ENCODE measurements at regions not wholly inside any gene's neighbourhood (a gene's known extent, or its start where the extent isn't known, plus 50 kb on each side); places are given as distances from the start of the nearest gene placed in this dataset.

DNA sequence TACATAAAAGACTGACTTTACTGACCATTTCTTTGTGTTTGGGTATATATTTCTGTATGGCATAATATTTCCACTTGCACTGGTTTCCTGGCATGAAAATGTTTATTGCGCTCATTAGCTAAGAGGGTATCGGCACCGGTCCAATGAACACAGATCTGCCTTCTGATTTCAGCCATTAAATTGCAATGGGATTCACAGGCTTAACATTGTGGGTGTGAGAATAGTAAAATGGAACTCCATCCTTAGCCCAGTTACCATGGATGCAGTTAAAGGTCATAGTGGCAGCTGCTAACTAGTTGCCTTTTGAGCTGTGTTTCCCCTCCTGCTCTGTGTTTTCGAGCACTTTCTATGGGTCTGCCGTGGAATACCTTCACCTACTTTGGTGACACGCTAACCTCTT lies 352.6 kb upstream of the POU3F3 start:
- DNase-seq (ENCODE audit: low read depth in 1 of 2, low spot score in 1 of 2) (no peak), FAIRE-seq (no peak), ATAC-seq (no peak)
- Histone ChIP-seq H3K4me1 (no peaks in the 10 kb centered on the region), H3K9me3 (no peaks in the 10 kb centered on the region), H3K4me3 (no peak overlapping the region), H3K27ac (no peak overlapping the region), H3K4me2 (no peak overlapping the region)
- no peak for TF ChIP-seq ZC3H11A (IDR thresholded peaks at IDR 0.05)
- TF ChIP-seq FOXS1 (CRISPR knock-in tag; IDR thresholded peaks at IDR 0.05): no peak
- TF ChIP-seq RNF2 (IDR thresholded peaks at IDR 0.05; ENCODE audit: borderline replicate concordance, low read depth): no peak
- no peak for TF ChIP-seq BHLHE40 (IDR thresholded peaks at IDR 0.05; ENCODE audit: low read depth, low read length)
- TF ChIP-seq KDM1A (IDR thresholded peaks at IDR 0.05; ENCODE audit: low read depth): no peak
- TF ChIP-seq, protein P1, sequence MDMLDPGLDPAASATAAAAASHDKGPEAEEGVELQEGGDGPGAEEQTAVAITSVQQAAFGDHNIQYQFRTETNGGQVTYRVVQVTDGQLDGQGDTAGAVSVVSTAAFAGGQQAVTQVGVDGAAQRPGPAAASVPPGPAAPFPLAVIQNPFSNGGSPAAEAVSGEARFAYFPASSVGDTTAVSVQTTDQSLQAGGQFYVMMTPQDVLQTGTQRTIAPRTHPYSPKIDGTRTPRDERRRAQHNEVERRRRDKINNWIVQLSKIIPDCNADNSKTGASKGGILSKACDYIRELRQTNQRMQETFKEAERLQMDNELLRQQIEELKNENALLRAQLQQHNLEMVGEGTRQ (IDR thresholded peaks at IDR 0.05): no peak
- CTCF ChIA-PET: interaction anchor here (0.7 kb wide), 1 partner anchor 321 kb away, joined by 3 read pairs; no protein-coding TSS in a partner anchor
- 50% methylated on average over 6 of the region's 6 CpGs for WGBS (ENCODE audit: missing lambda C conversion rate)
- POLR2A ChIA-PET: no interaction called here

DNA sequence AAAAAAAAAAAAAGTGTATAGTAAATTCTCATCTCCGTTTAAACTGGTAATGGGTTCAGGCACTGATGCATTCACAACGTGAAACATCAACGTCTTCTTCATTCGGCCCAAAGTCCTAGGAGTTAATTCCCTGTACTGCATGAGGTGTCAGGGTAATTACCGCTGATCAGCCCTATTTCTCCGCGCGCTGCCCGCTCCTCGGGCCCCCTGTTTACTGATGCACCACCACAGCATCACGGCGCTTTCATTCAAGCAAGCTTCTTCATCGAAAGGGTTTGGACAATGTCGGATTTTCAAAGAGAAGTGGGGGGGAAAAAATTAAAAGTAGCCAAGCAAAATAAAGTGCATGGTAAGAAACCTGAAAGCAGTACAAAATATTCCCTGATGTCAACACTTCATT lies 352.0 kb upstream of the POU3F3 start:
- WGBS (ENCODE audit: missing lambda C conversion rate): 40% methylated on average over 14 of the region's 14 CpGs
- no peak overlapping the region for H3K4me2 ChIP-seq
- DNase-seq (ENCODE audit: low read depth in 1 of 2, low spot score in 1 of 2): no peak
- no peaks in the 10 kb centered on the region for H3K9me3 ChIP-seq
- no peak for TF ChIP-seq ZSCAN20 (CRISPR knock-in tag; IDR thresholded peaks at IDR 0.05)
- TF ChIP-seq ZNF302 (CRISPR knock-in tag; IDR thresholded peaks at IDR 0.05): no peak
- TF ChIP-seq ZC3H11A (IDR thresholded peaks at IDR 0.05): no peak
- no peak for TF ChIP-seq POLR2A (IDR thresholded peaks at IDR 0.05; ENCODE audit: low read length)
- no peak for TF ChIP-seq FOSL2 (IDR thresholded peaks at IDR 0.05)
- TF ChIP-seq FOSL2 (CRISPR knock-in tag; IDR thresholded peaks at IDR 0.05): no peak
- TF ChIP-seq BHLHE40 (IDR thresholded peaks at IDR 0.05; ENCODE audit: low read depth, low read length): no peak
- no peak for TF ChIP-seq CBX2 (IDR thresholded peaks at IDR 0.05; ENCODE audit: borderline replicate concordance, low read depth)
- no peak for ATAC-seq
- no peak for FAIRE-seq
- no peak overlapping the region for H3K27ac ChIP-seq
- ChIA-PET CTCF (no interaction called here), POLR2A (no interaction called here)
- no peak overlapping the region for H3K4me3 ChIP-seq
- no peaks in the 10 kb centered on the region for H3K4me1 ChIP-seq

GRCh38 chr2:104502901-104503300 lies 351.0 kb upstream of the POU3F3 start:
- Histone ChIP-seq H3K4me2 (no peak overlapping the region), H3K9me3 (no peaks in the 10 kb centered on the region), H3K4me3 (no peak overlapping the region), H3K27ac (no peak overlapping the region), H3K4me1 (no peaks in the 10 kb centered on the region)
- CTCF ChIA-PET: no interaction called here
- DNase-seq (ENCODE audit: low read depth in 1 of 2, low spot score in 1 of 2): no peak
- no peak for FAIRE-seq
- ATAC-seq: no peak
- POLR2A ChIA-PET: no interaction called here
- 2% methylated on average over 7 of the region's 7 CpGs for WGBS (ENCODE audit: missing lambda C conversion rate)
- TF ChIP-seq FOSL2 (IDR thresholded peaks at IDR 0.05) (no peak), FOSL2 (CRISPR knock-in tag; IDR thresholded peaks at IDR 0.05) (no peak), POLR2AphosphoS2 (conservative IDR thresholded peaks at IDR 0.05; ENCODE audit: low read length) (no peak), SMC3 (IDR thresholded peaks at IDR 0.05) (no peak), HMGXB4 (CRISPR knock-in tag; IDR thresholded peaks at IDR 0.05; ENCODE audit: borderline replicate concordance) (no peak), HEYL (CRISPR knock-in tag; IDR thresholded peaks at IDR 0.05) (no peak), RAD21 (conservative IDR thresholded peaks at IDR 0.05 in 1 of 2, IDR thresholded peaks at IDR 0.05 in 1 of 2) (no peak), EHF (CRISPR knock-in tag; IDR thresholded peaks at IDR 0.05) (no peak), ZC3H11A (IDR thresholded peaks at IDR 0.05) (no peak), MAFK (IDR thresholded peaks at IDR 0.05; ENCODE audit: partially characterized antibody) (no peak), HDAC2 (IDR thresholded peaks at IDR 0.05) (no peak), CTCF (IDR thresholded peaks at IDR 0.05) (no peak), ATOH8 (CRISPR knock-in tag; IDR thresholded peaks at IDR 0.05; ENCODE audit: low read depth) (no peak), ESRRA (IDR thresholded peaks at IDR 0.05; ENCODE audit: borderline replicate concordance, low read length) (no peak), CHD2 (IDR thresholded peaks at IDR 0.05; ENCODE audit: low read length, partially characterized antibody) (no peak), FOXS1 (CRISPR knock-in tag; IDR thresholded peaks at IDR 0.05) (no peak), HOXA7 (CRISPR knock-in tag; IDR thresholded peaks at IDR 0.05) (no peak), JUNB (IDR thresholded peaks at IDR 0.05) (no peak), TFCP2L1 (CRISPR knock-in tag; IDR thresholded peaks at IDR 0.05) (no peak)
- TF ChIP-seq, protein P2, sequence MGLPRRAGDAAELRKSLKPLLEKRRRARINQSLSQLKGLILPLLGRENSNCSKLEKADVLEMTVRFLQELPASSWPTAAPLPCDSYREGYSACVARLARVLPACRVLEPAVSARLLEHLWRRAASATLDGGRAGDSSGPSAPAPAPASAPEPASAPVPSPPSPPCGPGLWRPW (IDR thresholded peaks at IDR 0.05): no peak
- TF ChIP-seq, protein P3, sequence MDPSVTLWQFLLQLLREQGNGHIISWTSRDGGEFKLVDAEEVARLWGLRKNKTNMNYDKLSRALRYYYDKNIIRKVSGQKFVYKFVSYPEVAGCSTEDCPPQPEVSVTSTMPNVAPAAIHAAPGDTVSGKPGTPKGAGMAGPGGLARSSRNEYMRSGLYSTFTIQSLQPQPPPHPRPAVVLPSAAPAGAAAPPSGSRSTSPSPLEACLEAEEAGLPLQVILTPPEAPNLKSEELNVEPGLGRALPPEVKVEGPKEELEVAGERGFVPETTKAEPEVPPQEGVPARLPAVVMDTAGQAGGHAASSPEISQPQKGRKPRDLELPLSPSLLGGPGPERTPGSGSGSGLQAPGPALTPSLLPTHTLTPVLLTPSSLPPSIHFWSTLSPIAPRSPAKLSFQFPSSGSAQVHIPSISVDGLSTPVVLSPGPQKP (IDR thresholded peaks at IDR 0.05; ENCODE audit: low read depth, low read length): no peak
